Mesenchymal stem cell (in vitro differentiated cells and primary cell): ENCODE measurements at regions not wholly inside any gene's neighbourhood (a gene's known extent, or its start where the extent isn't known, plus 50 kb on each side); places are given as distances from the start of the nearest gene placed in this dataset.

Experiments used
- DNase-seq: peaks from one replicate; pipeline ENCODE4 v3.0.0-alpha.2; 2013
- H2AFZ ChIP-seq: one replicate; pipeline ENCODE4 v1.6.1; 2013; ENCODE audit warnings: low read depth, mild to moderate bottlenecking, control low read depth, inconsistent platforms, low read length, moderate library complexity
- H2AK5ac ChIP-seq: 2 replicates; pipeline ENCODE4 v1.6.1; 2013; ENCODE audit warnings: low read length, moderate library complexity, mild to moderate bottlenecking, inconsistent platforms; ENCODE audit not compliant: severe bottlenecking
- H2BK120ac ChIP-seq: one replicate; pipeline ENCODE4 v1.6.1; 2013; ENCODE audit warnings: low read depth, mild to moderate bottlenecking, inconsistent platforms, low read length, moderate library complexity
- H2BK12ac ChIP-seq, 2 experiments: one replicate each; pipeline ENCODE4 v1.6.1; 2013; ENCODE audit warnings: inconsistent platforms in 2 of 2, low read length in 2 of 2, mild to moderate bottlenecking in 2 of 2, moderate library complexity in 2 of 2, control low read depth in 1 of 2
- H2BK15ac ChIP-seq: one replicate; pipeline ENCODE4 v1.6.1; 2013; ENCODE audit warnings: mild to moderate bottlenecking, low read depth, inconsistent platforms; ENCODE audit not compliant: poor library complexity, severe bottlenecking
- H2BK5ac ChIP-seq: 2 replicates; pipeline ENCODE4 v1.6.1; 2013; ENCODE audit warnings: low read depth, mild to moderate bottlenecking, low read length, control low read depth, inconsistent platforms; ENCODE audit not compliant: poor library complexity, severe bottlenecking
- H3K14ac ChIP-seq, 2 experiments: one replicate each; pipeline ENCODE4 v1.6.1; 2013; ENCODE audit warnings: inconsistent platforms in 2 of 2, low read length in 2 of 2, control low read depth in 1 of 2, mild to moderate bottlenecking in 1 of 2, moderate library complexity in 1 of 2
- H3K18ac ChIP-seq, 2 experiments: one replicate each; pipeline ENCODE4 v1.6.1; 2013; ENCODE audit warnings: inconsistent platforms in 2 of 2, low read length in 2 of 2, control low read depth in 1 of 2, low read depth in 1 of 2, mild to moderate bottlenecking in 1 of 2
- H3K23ac ChIP-seq, 2 experiments: one replicate each; pipeline ENCODE4 v1.6.1; 2013; ENCODE audit warnings: inconsistent platforms in 2 of 2, low read length in 2 of 2, mild to moderate bottlenecking in 2 of 2, moderate library complexity in 2 of 2, control low read depth in 1 of 2
- H3K27ac ChIP-seq: 2 replicates; pipeline ENCODE4 v1.5.1; 2013; ENCODE audit warnings: mild to moderate bottlenecking, moderate library complexity, low read length, control low read depth, inconsistent platforms; ENCODE audit not compliant: poor library complexity, severe bottlenecking
- H3K27me3 ChIP-seq, 2 experiments: 2 replicates each; pipeline versions ENCODE4 v1.6.1 to v1.7.0; 2013; ENCODE audit warnings: low read length in 2 of 2, mild to moderate bottlenecking in 2 of 2, moderate library complexity in 2 of 2, control low read depth in 1 of 2, inconsistent platforms in 1 of 2; ENCODE audit not compliant: control insufficient read depth in 1 of 2, insufficient read depth in 1 of 2
- H3K36me3 ChIP-seq, 2 experiments: 2 replicates each; pipeline versions ENCODE4 v1.6.1 to v1.7.0; 2013; ENCODE audit warnings: low read length in 2 of 2, control low read depth in 1 of 2, inconsistent platforms in 1 of 2, low read depth in 1 of 2, mild to moderate bottlenecking in 1 of 2; ENCODE audit not compliant: insufficient read depth in 2 of 2, control insufficient read depth in 1 of 2
- H3K4ac ChIP-seq, 2 experiments: one replicate each; pipeline ENCODE4 v1.6.1; 2013; ENCODE audit warnings: inconsistent platforms in 2 of 2, low read length in 2 of 2, mild to moderate bottlenecking in 2 of 2, moderate library complexity in 2 of 2, control low read depth in 1 of 2, low read depth in 1 of 2
- H3K4me1 ChIP-seq: 2 replicates; pipeline ENCODE4 v1.6.1; 2013; ENCODE audit warnings: low read depth, low read length, control low read depth; ENCODE audit not compliant: control insufficient read depth, insufficient read depth
- H3K4me2 ChIP-seq: 2 replicates; pipeline ENCODE4 v1.6.1; 2013; ENCODE audit warnings: low read length, mild to moderate bottlenecking, inconsistent platforms; ENCODE audit not compliant: poor library complexity, severe bottlenecking
- H3K4me3 ChIP-seq, 2 experiments: 2 replicates each; pipeline versions ENCODE4 v1.5.1 to v1.7.0; 2013; ENCODE audit warnings: low read length in 2 of 2, mild to moderate bottlenecking in 2 of 2, control low read depth in 1 of 2, low read depth in 1 of 2; ENCODE audit not compliant: insufficient read depth in 1 of 2
- H3K79me1 ChIP-seq: replicated peaks from 2 replicates; pipeline ENCODE4 v1.6.1; 2013; ENCODE audit warnings: mild to moderate bottlenecking, control low read depth, low read length, inconsistent platforms; ENCODE audit not compliant: poor library complexity, severe bottlenecking
- H3K9ac ChIP-seq: 2 replicates; pipeline ENCODE4 v1.7.0; 2013; ENCODE audit warnings: mild to moderate bottlenecking, low read length, moderate library complexity
- H3K9me3 ChIP-seq: 2 replicates; pipeline ENCODE4 v1.7.0; 2013; ENCODE audit warnings: mild to moderate bottlenecking, low read length; ENCODE audit not compliant: control insufficient read depth
- H4K8ac ChIP-seq: one replicate; pipeline ENCODE4 v1.6.1; 2013; ENCODE audit warnings: inconsistent platforms, mild to moderate bottlenecking, low read length, moderate library complexity
- H4K91ac ChIP-seq: one replicate; pipeline ENCODE4 v1.6.1; 2013; ENCODE audit warnings: mild to moderate bottlenecking, low read length, inconsistent platforms
- WGBS: methylation state at CpG from one replicate; pipeline ENCODE4 v1.1.7; 2013; ENCODE audit warnings: mixed read lengths; 5-methylcytosine and 5-hydroxymethylcytosine counted together

- Histone ChIP-seq H3K18ac (no peak overlapping the region), H2AFZ (no peak overlapping the region), H2AK5ac (no peak overlapping the region), H3K79me1 (peaks cover 3% of the 10 kb centered on the region), H2BK15ac (no peak overlapping the region), H3K23ac (no peak overlapping the region), H3K27me3 (no peaks in the 10 kb centered on the region), H2BK12ac (no peak overlapping the region), H3K4me1 (peaks cover 11% of the 10 kb centered on the region), H3K9ac (no peak overlapping the region), H4K91ac (no peak overlapping the region), H3K36me3 (no peaks in the 10 kb centered on the region), H3K14ac (no peak overlapping the region), H2BK5ac (no peak overlapping the region), H3K4ac (no peak overlapping the region), H3K4me2 (no peak overlapping the region), H3K9me3 (no peaks in the 10 kb centered on the region), H3K27ac (no peak overlapping the region), H4K8ac (no peak overlapping the region), H2BK120ac (no peak overlapping the region), H3K4me3 (no peak overlapping the region)
- no peak for DNase-seq
- WGBS = 100% methylated on average over 1 of the region's 2 CpGs
Observed at GRCh38 chr6:56745081-56745480, 102.4 kb upstream of the DST start.

- H3K9me3 ChIP-seq = no peaks in the 10 kb centered on the region
- H3K14ac ChIP-seq = peak overlapping the region in 1 of 2 experiments; percentile 68
- no peak overlapping the region for H3K9ac ChIP-seq
- no peak overlapping the region for H4K8ac ChIP-seq
- H4K91ac ChIP-seq = no peak overlapping the region
- peaks cover 9% of the 10 kb centered on the region for H3K4me1 ChIP-seq
- H3K4me3 ChIP-seq = no peak overlapping the region
- H3K79me1 ChIP-seq = peaks cover 3% of the 10 kb centered on the region
- H3K23ac ChIP-seq = no peak overlapping the region
- no peaks in the 10 kb centered on the region for H3K27me3 ChIP-seq
- H2BK15ac ChIP-seq = no peak overlapping the region
- no peak overlapping the region for H3K27ac ChIP-seq
- no peak overlapping the region for H3K18ac ChIP-seq
- no peak overlapping the region for H2BK5ac ChIP-seq
- WGBS = no CpG with 5 or more reads among the region's 3 CpGs
- no peak overlapping the region for H3K4me2 ChIP-seq
- no peak overlapping the region for H2AFZ ChIP-seq
- H2AK5ac ChIP-seq = no peak overlapping the region
- H3K36me3 ChIP-seq = peaks cover 0 to 3% of the 10 kb centered on the region in 2 experiments
- H2BK12ac ChIP-seq = peak overlapping the region in 1 of 2 experiments; percentile 69
- H3K4ac ChIP-seq = peak overlapping the region in 1 of 2 experiments; percentile 58
- no peak for DNase-seq
- no peak overlapping the region for H2BK120ac ChIP-seq
Observed at GRCh38 chr6:56744528-56744927, 101.8 kb upstream of the DST start.

GRCh38 chr6:56742122-56742791, 99.6 kb upstream of the DST start:
- H3K79me1 ChIP-seq = peaks cover 3% of the 10 kb centered on the region
- no peak overlapping the region for H2AK5ac ChIP-seq
- peak overlapping the region; percentile 57 for H2BK5ac ChIP-seq
- peaks cover 6% of the 10 kb centered on the region for H3K4me1 ChIP-seq
- H2AFZ ChIP-seq = no peak overlapping the region
- H3K18ac ChIP-seq = peak overlapping the region in 1 of 2 experiments; percentile 33
- peaks cover 0 to 3% of the 10 kb centered on the region in 2 experiments for H3K36me3 ChIP-seq
- no peaks in the 10 kb centered on the region for H3K27me3 ChIP-seq
- H2BK12ac ChIP-seq = no peak overlapping the region
- no peak for DNase-seq
- H3K14ac ChIP-seq = no peak overlapping the region
- no peaks in the 10 kb centered on the region for H3K9me3 ChIP-seq
- H3K4me3 ChIP-seq = peak overlapping the region in 1 of 2 experiments; percentile 3
- peak overlapping the region in 1 of 2 experiments; percentile 16 for H3K4ac ChIP-seq
- H2BK120ac ChIP-seq = no peak overlapping the region
- H4K8ac ChIP-seq = no peak overlapping the region
- H3K23ac ChIP-seq = no peak overlapping the region
- peak overlapping the region; percentile 51 for H3K9ac ChIP-seq
- WGBS = 81% methylated on average over 5 of the region's 6 CpGs
- peak overlapping the region; percentile 53 for H3K27ac ChIP-seq
- peak overlapping the region; percentile 58 for H3K4me2 ChIP-seq
- H2BK15ac ChIP-seq = no peak overlapping the region
- H4K91ac ChIP-seq = no peak overlapping the region

- H2BK15ac ChIP-seq = no peak overlapping the region
- H3K23ac ChIP-seq = no peak overlapping the region
- H4K8ac ChIP-seq = no peak overlapping the region
- H4K91ac ChIP-seq = no peak overlapping the region
- no peak overlapping the region for H2BK5ac ChIP-seq
- no peak overlapping the region for H3K4me3 ChIP-seq
- peaks cover 0 to 3% of the 10 kb centered on the region in 2 experiments for H3K36me3 ChIP-seq
- DNase-seq = no peak
- no peaks in the 10 kb centered on the region for H3K9me3 ChIP-seq
- H2BK12ac ChIP-seq = no peak overlapping the region
- H3K4ac ChIP-seq = no peak overlapping the region
- no peaks in the 10 kb centered on the region for H3K27me3 ChIP-seq
- no peak overlapping the region for H2AK5ac ChIP-seq
- no peak overlapping the region for H3K18ac ChIP-seq
- no peak overlapping the region for H2AFZ ChIP-seq
- H3K4me2 ChIP-seq = no peak overlapping the region
- H3K27ac ChIP-seq = no peak overlapping the region
- H3K14ac ChIP-seq = no peak overlapping the region
- H3K4me1 ChIP-seq = peaks cover 4% of the 10 kb centered on the region
- peak overlapping the region; percentile 51 for H3K9ac ChIP-seq
- no peak overlapping the region for H2BK120ac ChIP-seq
- peaks cover 1% of the 10 kb centered on the region for H3K79me1 ChIP-seq
Observed at GRCh38 chr6:56741472-56741871, 98.8 kb upstream of the DST start.
